ENCODE measurements at regions not wholly inside any gene's neighbourhood (a gene's known extent, or its start where the extent isn't known, plus 50 kb on each side); places are given as distances from the start of the nearest gene placed in this dataset.

DNA sequence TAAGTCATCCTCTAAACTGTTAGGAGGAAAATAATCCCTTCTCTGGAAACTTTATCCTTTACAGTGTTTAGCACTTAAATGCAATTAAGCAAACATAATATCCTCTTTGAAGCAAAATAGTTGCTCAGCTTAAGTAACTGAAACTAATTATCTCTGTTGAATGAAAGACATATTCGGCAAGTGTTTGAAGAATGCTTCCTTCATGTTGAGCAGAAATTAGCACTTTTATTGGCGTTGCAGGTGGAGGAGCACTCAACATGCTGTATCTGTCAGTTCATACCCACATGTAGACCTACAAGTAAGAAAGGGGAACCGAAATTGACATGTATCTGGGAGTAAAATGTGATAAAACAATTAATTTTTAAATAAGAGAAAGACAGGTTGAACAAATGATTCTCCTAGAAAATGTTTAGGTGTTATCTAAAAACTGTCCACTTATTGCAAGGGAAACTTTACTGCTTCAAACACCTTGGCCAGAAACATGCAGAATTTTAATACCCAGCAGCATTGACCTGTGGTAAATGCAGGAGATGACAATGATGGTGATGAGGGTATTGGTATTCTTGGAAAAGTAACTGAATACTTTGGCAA lies 987.0 kb upstream of the MAP3K7 start:
- DNase-seq = no peak

DNA sequence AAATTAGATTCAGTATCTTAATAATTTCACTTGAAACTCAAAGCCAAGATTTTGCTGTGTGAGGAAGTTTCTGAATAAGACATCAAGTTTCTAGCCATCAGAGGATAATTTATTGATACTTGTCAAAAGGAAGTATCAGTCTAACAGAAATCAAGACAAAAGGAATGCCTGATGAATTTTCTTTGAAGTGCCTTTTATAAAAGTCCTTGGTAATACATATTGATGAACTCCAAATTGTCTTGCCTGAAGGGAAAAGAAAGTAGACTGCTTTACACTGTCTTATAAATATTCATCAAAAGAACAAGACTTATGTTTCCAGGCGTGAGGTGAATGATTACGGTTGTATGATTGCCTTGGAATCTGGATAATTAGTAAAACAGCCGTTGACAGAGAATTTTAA lies 986.0 kb upstream of the MAP3K7 start:
- no peak for DNase-seq

DNA sequence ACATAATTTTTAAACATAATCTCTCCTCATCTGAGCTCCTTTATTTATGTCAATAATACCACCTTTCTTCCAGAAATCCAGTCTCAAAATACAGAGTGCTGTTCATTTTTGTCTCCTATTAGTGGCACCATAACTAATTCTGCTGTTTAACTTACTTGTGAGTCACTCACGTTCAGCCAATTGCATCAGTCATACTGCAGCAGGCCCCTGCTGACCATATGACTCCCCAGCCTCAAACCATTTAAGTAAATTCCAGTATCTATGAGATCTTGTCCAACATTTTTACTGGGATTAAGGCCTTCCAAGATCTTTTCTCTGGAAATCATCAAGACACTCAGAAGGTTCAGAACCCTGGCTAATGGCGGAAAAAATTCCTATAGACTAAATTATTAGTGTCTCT lies 982.2 kb upstream of the MAP3K7 start:
- no peak for DNase-seq

DNA sequence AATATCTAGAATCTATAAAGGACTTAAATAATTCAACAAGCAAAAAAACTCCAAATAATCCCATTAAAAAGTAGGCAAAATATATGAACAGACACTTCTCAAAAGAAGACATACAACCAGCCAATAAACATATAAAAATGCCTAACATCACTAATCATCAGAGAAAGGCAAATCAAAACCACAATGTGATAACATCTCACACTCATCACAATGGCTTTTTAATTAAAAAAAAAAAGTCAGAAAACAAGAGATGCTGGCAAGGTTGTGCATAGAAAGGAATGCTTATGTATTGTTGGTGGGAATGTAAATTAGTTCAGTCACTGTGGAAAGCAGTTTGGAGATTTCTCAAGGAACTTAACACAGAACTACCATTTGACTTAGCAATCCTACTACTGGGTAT lies 979.6 kb upstream of the MAP3K7 start:
- no peak for DNase-seq

DNA sequence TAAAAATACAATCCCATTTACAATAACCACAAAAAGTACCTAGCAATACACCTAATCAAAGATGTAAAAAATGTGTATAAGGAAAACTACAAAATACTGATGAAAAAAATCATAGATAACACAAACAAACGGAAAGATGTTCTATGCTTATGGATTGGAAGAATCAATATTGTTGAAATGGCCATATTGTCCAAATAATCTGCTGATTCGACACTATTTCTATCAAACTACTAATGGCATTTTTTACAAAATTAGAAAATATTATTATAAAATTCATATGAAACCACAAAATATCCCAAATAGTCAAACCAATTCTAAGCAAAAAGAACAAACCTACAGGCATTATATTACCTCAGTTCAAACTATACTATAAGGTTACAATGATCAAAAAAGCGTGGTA lies 978.3 kb upstream of the MAP3K7 start:
- DNase-seq = no peak

DNA sequence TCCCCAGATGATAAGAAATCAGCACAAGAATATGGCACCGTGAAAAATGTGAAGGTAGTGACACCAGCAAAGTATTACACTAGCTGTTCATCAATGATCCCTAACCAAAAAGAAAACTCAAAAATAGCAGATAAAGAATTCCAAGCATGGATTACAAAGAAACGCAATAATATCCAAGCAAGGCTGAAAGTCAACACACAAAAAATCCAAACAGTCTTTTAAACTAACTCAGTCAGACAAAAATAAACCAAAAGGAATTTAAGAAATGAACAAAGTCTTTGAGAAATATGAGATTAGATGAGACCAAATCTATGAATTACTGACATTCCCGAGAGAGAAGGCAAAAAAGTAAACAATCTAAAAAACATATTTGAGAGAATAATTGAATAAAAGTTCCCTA lies 976.1 kb upstream of the MAP3K7 start:
- no peak for DNase-seq

DNA sequence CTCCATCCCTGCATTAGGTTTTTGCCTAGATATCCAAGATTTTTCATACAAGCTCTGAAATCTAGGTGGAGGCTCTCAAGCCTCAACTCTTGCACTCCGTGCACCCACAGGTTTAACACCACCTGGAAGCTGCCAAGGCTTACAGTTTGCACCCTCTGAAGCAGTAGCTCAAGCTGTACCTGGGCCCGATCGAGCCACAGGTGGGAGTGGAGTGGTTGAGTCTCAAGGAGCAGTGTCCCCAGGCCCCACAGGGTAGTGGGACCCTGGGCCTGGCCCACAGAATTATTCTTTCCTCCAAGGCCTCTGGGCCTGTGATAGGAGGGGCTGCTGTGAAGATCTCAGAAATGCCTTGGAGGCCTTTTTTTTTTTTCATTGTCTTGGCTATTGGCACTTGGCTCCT lies 973.5 kb upstream of the MAP3K7 start:
- DNase-seq = no peak

DNA sequence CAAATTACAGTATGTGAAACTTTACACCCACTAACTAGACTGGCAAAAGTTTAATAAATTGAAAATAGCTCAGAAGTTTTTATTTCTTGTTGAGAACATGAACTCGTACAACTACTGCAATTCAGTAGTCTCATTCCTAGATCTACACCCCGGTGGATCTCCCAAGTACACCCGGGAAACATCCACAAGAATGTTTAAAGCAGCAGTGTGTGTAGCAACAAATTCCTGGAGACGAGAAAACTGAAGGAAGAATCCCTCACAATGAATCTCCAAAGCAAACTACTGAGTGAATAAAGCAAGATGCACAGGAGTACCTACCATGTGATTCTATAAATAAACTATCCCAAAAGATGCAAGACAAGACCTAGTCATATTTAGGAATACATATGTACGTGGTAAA lies 954.0 kb upstream of the MAP3K7 start:
- no peak for DNase-seq

DNA sequence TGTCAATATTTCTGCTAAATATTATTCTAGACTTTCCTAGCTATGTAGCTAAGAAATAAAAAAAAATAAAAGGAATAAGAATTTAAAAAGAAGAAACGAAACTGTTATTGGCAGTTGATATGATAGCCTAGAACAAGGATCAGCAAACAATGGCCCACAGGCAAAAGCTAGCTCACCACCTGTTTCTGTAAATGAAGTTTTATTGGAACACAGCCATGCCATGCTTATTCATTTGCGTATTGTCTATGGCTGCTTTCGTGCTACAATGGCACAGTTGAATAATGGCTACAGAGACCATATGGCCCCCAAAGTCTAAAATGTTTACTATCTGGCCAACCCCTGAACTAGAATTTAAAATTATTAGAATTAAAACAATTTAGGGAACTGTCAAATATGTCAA lies 952.6 kb upstream of the MAP3K7 start:
- no peak for DNase-seq

DNA sequence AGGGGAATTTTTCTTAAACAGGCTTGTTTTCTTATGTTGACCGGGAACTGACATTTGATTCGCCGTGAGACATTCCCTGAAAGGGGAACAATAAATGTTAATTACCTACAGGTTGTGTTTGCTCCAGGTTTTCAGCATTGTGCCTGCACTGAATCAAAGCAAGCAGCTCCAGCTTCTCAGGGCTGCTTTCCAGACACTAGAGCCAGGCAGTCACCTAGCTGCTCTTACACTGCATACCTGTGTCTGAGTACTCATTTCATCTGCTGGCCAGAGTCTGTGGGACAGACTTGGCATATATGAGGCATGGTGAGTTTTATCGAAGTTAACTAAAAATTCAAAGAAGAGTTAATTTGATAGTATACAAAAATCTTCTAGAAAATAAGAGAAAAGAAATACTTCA lies 951.8 kb upstream of the MAP3K7 start:
- no peak for DNase-seq

DNA sequence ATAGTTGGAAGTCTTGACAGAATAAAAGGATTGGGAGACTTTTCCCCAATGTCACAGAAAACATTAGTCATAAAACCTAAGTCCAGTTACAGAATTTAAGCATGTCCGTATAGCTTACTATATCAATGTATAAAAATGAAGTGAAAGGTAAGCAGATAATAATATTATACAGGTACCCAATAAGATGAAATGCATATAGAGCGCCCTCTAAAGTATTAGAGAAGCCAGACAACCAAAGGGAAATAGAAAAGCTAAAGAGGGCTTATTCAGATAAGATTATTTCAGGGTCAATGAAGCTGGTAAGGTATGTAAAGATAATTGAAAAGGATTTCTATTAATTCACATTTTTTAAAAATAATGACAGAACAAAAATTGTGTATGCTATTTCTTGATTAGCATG lies 947.7 kb upstream of the MAP3K7 start:
- no peak for DNase-seq

DNA sequence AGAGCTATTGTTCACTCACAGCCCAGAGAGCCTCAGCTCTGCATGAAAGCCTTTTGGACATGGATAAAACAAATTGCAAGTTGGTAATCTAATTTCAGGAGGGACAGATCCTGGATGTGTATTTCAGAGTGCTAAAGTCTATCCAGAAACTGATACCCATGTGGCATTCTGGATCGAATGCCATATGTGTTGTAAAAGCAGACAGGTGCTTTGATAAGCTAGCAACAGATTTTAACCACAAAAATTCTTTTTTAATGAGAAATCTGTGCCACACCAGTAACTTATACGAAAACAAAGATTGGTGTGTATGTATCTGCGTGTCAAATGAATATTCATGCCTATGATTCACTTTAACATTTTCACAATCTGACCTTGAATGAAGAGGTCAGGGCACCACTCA lies 936.6 kb upstream of the MAP3K7 start:
- DNase-seq = no peak

DNA sequence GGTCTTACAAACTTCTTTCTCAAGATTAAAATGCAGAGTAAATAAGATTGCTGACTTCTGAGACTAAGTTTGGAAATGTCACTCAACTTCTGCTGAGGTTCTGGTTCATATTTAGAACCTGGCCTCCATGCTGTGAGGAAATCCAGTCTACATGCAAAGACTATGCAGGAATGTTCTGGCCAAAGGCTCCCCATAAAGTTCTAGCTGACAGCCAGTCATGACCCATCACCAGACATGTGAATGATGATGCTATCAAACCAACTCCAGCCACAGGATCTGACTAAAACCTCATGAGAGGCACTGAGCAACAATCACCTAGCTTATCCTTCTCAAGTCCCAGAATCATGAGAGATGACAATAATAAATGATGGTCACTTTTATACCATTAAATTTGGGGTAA lies 935.1 kb upstream of the MAP3K7 start:
- no peak for DNase-seq

DNA sequence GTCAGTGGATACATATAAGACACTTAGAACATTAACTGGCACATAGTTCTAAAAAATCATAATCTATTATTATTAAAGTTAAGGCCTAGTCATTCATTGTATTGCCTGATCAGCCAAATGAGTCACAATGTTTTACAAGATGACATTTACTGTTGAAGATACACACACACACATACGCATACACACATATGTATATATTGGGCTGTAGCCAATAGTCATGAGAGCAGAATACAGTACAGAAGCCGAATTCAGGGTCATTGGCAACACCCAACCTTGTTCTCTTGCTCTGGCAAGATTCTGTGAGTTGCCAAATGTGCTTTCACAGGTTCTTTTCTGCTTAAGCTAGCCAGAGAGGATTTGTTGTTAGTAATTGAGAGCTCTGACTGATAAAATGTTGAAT lies 922.8 kb upstream of the MAP3K7 start:
- no peak for DNase-seq

DNA sequence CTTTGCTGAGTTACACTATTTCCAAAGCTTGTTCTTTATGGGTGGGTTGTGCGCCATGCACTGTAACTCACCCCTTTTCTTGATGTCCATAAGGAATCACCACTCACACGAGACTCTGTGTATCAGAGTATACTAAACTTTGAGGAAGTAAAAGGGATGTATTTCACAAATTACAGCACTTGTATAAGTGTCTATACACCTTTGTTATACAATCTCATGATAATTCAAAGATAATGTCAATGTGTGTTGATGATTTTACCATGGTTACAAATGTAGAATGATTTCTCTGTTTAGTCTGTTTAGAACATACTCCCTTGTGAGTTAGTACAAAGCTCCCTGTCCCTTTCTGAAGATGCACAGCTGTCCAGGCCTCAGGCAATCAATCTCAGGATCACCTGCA lies 922.2 kb upstream of the MAP3K7 start:
- DNase-seq = no peak

DNA sequence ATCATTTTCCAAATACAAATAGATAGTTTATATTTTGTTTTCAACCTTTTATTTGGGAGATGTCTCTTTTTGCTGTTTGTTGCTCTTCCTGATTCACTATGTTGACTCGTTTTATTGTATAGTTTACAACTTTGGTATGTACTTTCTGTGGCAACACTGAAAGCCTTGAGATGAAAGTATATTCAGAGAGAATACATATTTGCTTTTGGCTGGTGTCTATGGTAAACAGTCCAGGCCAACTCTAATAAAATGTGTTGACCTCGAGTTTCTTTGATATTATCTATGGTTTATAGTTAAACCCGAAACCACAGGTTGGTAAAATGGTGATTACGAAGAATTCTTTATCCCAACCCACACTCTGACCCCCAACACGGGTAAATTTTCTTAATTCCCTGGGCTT lies 919.6 kb upstream of the MAP3K7 start:
- DNase-seq = no peak

DNA sequence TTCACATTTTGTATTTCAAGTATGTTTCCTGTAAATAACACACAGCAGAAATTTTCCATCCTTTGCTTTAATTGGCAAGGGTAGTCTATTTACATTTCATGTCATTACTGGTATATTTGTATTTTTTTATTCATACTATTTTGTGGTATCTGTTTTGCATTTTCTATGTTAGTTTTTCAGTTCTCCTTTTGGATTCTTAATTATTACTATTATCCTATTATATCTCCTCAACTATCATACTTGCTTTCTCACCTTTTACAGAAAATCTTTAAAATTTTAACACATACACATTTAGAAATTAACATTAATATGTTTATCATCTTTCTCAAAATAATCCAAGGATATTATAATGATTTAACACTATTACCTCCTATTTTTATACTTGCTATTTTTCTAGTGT lies 918.3 kb upstream of the MAP3K7 start:
- no peak for DNase-seq

DNA sequence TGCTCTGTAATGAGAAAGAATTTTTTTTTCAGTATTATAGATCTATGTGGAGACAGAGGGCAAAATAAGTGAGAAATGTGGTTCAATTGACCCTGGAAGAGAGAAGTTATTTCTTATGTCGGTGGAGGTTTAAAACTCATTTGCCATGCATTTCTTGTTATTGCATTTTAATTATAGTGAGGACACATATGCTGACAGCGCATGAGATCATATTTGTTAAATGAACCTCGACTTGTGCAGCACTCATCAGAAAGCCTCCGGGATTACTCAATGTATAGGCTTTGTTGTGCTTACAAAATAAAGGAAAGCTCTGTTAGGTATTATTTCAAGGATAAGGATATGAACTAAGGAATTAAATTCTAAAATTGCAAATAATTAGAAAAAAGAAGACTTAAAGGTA lies 915.1 kb upstream of the MAP3K7 start:
- DNase-seq = no peak

DNA sequence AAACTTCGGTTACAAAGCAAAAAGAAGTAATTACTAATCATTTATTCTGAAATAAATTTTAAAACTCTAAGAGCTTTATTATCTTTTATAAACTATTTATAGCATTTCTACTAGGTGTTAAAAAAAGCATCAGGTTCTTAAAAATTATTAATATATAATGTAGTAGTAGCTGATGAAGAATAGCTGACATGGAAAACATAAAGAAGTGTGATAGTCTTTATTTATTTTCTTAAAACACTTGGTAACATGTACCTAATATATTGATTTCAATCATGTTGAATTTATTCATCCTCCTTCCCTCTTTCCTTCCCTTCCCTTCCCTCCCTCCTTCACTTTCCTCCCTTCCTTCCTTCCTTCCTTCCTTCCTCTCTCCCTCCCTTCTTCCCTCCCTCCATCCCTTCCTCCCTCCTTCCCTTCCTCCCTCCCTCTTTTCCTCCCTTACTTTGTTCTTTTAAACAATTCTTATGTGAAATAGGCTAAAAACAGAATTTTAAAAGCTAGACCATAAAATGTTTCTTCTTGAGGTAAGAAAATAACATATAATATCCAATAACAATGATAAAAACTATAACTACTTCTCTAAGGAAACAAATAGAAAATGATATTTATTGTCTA lies 913.9 kb upstream of the MAP3K7 start:
- no peak for DNase-seq

DNA sequence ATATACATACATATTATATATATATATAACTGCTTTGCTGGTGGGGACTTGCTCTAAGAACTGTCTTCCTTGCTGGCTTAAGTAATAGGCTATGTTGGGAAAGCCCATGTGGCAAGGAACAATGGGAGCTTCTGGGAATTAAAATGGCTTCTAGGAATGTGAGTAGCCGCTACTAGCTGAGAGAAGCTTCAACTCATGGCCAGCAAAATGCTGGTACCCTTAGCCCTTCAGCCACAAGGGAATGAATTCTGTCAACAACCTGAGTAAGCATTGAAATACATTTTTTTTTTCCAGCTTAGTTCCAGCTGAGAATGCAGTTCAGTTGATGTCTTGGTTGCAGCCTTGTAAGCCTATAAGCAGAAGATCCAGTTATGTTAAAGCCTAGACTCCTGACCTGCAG lies 911.7 kb upstream of the MAP3K7 start:
- no peak for DNase-seq

DNA sequence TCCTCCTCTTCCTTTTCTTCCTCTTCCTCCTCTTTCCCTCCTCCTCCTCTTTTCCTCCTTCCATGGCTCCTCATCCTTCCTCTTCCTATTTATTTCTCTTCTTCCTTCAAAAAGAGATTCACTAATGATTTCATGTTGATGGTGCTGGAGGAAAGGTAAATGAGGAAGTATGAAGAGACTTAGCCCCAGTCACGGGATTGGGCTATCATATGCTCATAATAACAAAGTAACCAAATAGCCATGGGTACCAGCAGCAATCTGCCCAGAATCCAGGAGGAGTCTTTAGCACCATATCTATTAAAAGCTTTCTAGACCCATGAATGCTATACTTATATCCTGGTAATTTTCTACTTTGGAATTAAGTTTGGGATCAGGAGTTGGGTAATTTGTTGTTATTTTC lies 910.9 kb upstream of the MAP3K7 start:
- DNase-seq = no peak

DNA sequence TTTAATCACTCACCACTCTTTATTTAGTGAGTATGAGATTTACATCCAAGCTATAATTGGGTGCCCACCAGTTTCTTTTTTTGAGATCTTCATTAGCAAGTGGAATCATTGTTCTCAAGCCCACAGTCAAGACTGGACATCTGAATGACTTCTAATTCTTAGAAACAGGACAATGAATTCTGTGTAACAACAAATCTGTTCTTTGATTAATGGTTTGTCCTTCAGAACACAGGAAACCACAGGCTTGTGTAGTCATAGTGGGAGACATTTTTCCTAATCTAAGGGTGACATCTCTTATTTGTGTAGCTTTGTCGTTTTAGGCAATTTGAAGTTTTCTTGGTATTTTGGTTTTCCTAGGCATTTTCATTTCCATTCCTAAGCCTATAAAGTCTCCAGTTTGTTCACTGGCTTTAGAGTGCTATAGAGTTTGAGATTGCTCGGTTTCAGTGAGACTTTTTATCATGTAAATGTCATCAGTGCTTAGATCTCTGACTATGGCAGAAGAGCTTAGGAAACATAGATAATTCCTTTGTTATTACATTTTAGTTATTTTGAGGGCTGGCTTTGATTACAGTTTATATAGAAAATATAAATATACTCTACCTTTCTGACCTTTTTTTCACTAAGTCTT lies 903.9 kb upstream of the MAP3K7 start:
- DNase-seq = no peak

DNA sequence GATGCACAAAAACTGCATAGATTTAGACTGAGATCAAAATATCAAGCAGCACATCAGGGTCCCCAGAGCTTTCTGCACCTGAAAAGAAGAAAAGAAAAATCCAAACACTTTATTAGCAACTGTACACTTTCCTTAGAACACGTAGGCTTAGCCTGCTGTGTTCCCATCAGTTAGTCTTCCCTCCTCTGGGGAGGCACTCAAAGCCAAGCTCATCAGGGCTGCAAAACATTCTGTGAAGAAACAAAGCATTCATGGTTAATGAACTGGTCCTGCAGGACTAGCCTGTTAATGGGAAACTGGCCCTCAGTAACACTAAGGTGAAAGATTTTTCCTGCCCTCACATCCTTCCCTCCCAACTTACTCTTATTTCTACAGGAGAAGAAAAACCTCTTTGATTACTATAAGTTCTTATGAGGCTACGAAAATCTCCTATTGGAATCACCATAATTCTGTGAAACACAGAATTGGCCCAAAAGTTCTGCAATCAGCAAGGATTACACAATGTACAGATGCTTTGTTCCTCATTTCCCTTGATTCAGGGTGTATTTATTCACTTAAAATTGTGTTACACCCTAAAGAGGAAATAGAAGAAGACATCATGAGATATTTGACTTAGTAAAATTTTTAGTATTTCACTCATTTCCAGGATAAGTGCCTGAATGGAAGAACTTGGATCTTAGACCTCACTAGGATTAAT lies 901.0 kb upstream of the MAP3K7 start:
- no peak for DNase-seq

DNA sequence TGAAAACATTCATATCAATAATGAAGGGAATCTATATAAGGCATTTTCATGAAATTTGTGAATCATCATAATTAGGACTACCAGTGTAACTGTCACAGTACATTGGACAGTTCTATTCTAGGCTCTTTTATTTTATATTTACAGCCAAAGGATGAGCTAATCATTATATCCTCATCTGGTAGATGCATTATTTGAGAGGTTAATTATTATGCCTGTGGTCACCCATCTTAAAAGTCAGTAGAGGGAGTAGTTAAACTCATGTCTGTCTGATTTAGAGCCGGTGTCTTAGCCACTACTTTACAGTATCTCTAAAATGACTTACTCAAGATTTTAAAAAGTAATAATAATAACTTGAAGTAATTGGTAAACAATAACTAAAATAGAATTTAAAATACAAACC lies 899.3 kb upstream of the MAP3K7 start:
- no peak for DNase-seq

DNA sequence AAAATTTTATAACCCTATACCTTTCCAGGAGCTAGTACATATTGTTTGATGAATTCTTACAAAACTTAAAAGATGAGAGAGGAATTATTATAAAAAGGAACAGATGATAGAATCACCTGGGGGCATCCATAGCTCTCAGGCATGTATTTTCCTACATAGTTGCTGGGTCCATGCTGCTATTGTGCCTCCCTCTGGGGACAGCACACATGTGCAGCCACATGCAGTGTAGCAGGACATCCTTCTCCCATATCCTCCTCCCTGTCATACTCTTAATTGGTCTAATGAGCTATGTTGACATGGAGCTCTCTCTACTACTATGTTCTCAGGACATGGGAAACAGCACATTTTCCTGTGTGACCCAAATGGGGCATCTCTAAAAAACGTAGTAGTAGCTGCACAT lies 898.2 kb upstream of the MAP3K7 start:
- DNase-seq = no peak
